C4-2B (cell line): ENCODE measurements at regions not wholly inside any gene's neighbourhood (a gene's known extent, or its start where the extent isn't known, plus 50 kb on each side); places are given as distances from the start of the nearest gene placed in this dataset.

Experiments
- ZFX ChIP-seq: fragments of 450-650 bp; IDR thresholded peaks from 2 replicates; pipeline ENCODE4 v1.6.1; 2017
- TF ChIP-seq, protein P1 (sequence below): fragments of 450-650 bp; conservative IDR thresholded peaks from 2 replicates; pipeline ENCODE4 v1.5.1; 2017; ENCODE audit warnings: mild to moderate bottlenecking

DNA sequence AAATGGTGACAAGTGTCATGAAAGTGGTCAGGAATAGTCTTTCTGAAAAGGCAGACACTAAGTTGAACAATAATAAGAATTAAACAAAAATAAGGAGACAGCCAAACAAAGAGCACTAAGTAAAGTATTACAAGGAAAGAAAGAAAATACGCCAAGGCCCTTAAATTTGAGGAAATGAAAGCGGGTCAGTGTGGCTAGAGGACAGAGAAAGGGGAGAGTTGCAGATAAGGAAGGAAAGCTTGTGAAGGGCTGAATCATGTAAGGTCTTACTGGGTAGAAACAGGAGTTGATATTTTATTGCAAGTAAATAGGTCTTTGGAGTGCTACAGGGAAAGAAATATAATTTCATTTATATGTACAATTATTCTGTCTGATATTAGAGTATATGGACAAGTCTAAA is 732.1 kb downstream of the EPHA7 start:
- TF ChIP-seq, protein P1, sequence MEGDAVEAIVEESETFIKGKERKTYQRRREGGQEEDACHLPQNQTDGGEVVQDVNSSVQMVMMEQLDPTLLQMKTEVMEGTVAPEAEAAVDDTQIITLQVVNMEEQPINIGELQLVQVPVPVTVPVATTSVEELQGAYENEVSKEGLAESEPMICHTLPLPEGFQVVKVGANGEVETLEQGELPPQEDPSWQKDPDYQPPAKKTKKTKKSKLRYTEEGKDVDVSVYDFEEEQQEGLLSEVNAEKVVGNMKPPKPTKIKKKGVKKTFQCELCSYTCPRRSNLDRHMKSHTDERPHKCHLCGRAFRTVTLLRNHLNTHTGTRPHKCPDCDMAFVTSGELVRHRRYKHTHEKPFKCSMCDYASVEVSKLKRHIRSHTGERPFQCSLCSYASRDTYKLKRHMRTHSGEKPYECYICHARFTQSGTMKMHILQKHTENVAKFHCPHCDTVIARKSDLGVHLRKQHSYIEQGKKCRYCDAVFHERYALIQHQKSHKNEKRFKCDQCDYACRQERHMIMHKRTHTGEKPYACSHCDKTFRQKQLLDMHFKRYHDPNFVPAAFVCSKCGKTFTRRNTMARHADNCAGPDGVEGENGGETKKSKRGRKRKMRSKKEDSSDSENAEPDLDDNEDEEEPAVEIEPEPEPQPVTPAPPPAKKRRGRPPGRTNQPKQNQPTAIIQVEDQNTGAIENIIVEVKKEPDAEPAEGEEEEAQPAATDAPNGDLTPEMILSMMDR: no peak
- no peak for TF ChIP-seq ZFX
